Calu3 (cell line): ENCODE measurements at regions not wholly inside any gene's neighbourhood (a gene's known extent, or its start where the extent isn't known, plus 50 kb on each side); places are given as distances from the start of the nearest gene placed in this dataset.

Source experiments
- BruUV-seq: library from RNA; stranded (reverse); fragments of 400-500 nt; replicated peaks from 2 replicates; lab custom pipeline; 2021; lab: Mats Ljungman, UMichigan
- CTCF ChIA-PET: fragments of 300-600 bp; sonication (Branson Sonifier 250); formaldehyde crosslinking; loops from one replicate; lab custom pipeline; 2022; ENCODE audit warnings: antibody characterized with exemption; lab: Charles Lee
- DNase-seq: peaks from one replicate; pipeline ENCODE4 v3.0.0; 2022
- H3K27ac Mint-ChIP-seq: one replicate; pipeline ENCODE4 v1.8.0; 2022; ENCODE audit warnings: mixed read lengths; ENCODE audit not compliant: unreplicated experiment
- H3K27me3 Mint-ChIP-seq: one replicate; pipeline ENCODE4 v1.8.0; 2022; ENCODE audit warnings: mixed read lengths; ENCODE audit not compliant: unreplicated experiment
- H3K36me3 Mint-ChIP-seq: one replicate; pipeline ENCODE4 v1.8.0; 2022; ENCODE audit warnings: mild to moderate bottlenecking, moderate library complexity, mixed read lengths; ENCODE audit not compliant: insufficient read depth, unreplicated experiment
- H3K4me1 Mint-ChIP-seq: one replicate; pipeline ENCODE4 v1.8.0; 2022; ENCODE audit warnings: mild to moderate bottlenecking, low read depth, mixed read lengths; ENCODE audit not compliant: unreplicated experiment
- H3K4me3 Mint-ChIP-seq: one replicate; pipeline ENCODE4 v1.8.0; 2022; ENCODE audit warnings: mild to moderate bottlenecking, low read depth, moderate library complexity, mixed read lengths; ENCODE audit not compliant: unreplicated experiment
- H3K9me3 Mint-ChIP-seq: one replicate; pipeline ENCODE4 v1.8.0; 2022; ENCODE audit warnings: low read depth, mixed read lengths; ENCODE audit not compliant: unreplicated experiment
- intact Hi-C: fragments of 100-400 bp; cut with micrococcal nuclease; formaldehyde crosslinking; loops from one replicate; pipeline ENCODE4 v1.10.0; 2022; ENCODE audit not compliant: unreplicated experiment
- TF ChIP-seq, protein P1 (sequence below): fragments of 200-600 bp; IDR thresholded peaks from one replicate; pipeline ENCODE4 v1.8.0; 2022; ENCODE audit warnings: antibody characterized with exemption; ENCODE audit not compliant: unreplicated experiment

- H3K36me3 Mint-ChIP-seq: no peaks in the 10 kb centered on the region
- no peak for DNase-seq
Observed at GRCh38 chr1:198436276-198436675, 104.2 kb downstream of the ATP6V1G3 start.

GRCh38 chr1:198435056-198435455 lies 105.4 kb downstream of the ATP6V1G3 start:
- DNase-seq: no peak
- H3K36me3 Mint-ChIP-seq: no peaks in the 10 kb centered on the region
- H3K27ac Mint-ChIP-seq: no peak overlapping the region
- CTCF ChIA-PET: no interaction called here
- H3K27me3 Mint-ChIP-seq: no peaks in the 10 kb centered on the region
- TF ChIP-seq, protein P1, sequence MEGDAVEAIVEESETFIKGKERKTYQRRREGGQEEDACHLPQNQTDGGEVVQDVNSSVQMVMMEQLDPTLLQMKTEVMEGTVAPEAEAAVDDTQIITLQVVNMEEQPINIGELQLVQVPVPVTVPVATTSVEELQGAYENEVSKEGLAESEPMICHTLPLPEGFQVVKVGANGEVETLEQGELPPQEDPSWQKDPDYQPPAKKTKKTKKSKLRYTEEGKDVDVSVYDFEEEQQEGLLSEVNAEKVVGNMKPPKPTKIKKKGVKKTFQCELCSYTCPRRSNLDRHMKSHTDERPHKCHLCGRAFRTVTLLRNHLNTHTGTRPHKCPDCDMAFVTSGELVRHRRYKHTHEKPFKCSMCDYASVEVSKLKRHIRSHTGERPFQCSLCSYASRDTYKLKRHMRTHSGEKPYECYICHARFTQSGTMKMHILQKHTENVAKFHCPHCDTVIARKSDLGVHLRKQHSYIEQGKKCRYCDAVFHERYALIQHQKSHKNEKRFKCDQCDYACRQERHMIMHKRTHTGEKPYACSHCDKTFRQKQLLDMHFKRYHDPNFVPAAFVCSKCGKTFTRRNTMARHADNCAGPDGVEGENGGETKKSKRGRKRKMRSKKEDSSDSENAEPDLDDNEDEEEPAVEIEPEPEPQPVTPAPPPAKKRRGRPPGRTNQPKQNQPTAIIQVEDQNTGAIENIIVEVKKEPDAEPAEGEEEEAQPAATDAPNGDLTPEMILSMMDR: no peak
- H3K9me3 Mint-ChIP-seq: peaks cover 8% of the 10 kb centered on the region
- H3K4me1 Mint-ChIP-seq: peaks cover 14% of the 10 kb centered on the region
- no peak overlapping the region for H3K4me3 Mint-ChIP-seq
- intact Hi-C loops: no loop called here
- no TSS peak for BruUV-seq

More at GRCh38 chr1:198436276-198436675, 104.2 kb downstream of the ATP6V1G3 start:
- intact Hi-C loops: no loop called here
- no TSS peak for BruUV-seq
- CTCF ChIA-PET: no interaction called here
- Mint-ChIP-seq H3K9me3 (peaks cover 8% of the 10 kb centered on the region), H3K4me1 (peaks cover 25% of the 10 kb centered on the region), H3K27ac (no peak overlapping the region), H3K27me3 (no peaks in the 10 kb centered on the region), H3K4me3 (no peak overlapping the region)
- TF ChIP-seq, protein P1: no peak

DNA sequence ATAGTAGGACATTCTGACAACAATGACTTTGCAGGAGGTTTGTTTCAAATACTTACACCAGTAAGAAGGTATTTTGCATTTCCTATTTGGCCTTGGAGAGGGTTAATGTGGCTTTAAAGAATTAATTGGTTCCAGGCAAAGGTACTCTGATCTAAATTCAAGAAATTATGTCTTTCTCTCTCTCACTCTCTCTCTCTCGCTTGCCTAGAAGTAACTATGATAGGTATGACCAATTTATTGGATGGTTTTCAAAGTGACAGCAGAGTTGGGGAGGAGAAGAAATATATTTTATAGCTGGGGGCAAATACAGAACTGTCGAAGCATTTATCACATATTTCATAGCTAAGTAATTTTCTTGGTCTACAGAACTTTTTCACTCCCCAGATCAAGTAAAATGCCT lies 116.0 kb downstream of the ATP6V1G3 start:
- intact Hi-C loops: no loop called here
- TF ChIP-seq, protein P1: no peak
- H3K4me3 Mint-ChIP-seq: no peak overlapping the region
- H3K36me3 Mint-ChIP-seq: no peaks in the 10 kb centered on the region
- CTCF ChIA-PET: no interaction called here
- DNase-seq: no peak
- no peaks in the 10 kb centered on the region for H3K9me3 Mint-ChIP-seq
- H3K4me1 Mint-ChIP-seq: no peaks in the 10 kb centered on the region
- BruUV-seq: no TSS peak
- H3K27ac Mint-ChIP-seq: no peak overlapping the region
- H3K27me3 Mint-ChIP-seq: no peaks in the 10 kb centered on the region

- no peak overlapping the region for H3K27ac Mint-ChIP-seq
- CTCF ChIA-PET: no interaction called here
- TF ChIP-seq, protein P1: no peak
Observed at GRCh38 chr1:198423673-198424072, 116.8 kb downstream of the ATP6V1G3 start.

More at GRCh38 chr1:198423673-198424072, 116.8 kb downstream of the ATP6V1G3 start:
- H3K9me3 Mint-ChIP-seq: no peaks in the 10 kb centered on the region
- H3K36me3 Mint-ChIP-seq: no peaks in the 10 kb centered on the region
- H3K4me1 Mint-ChIP-seq: no peaks in the 10 kb centered on the region
- intact Hi-C loops: no loop called here
- no peak for DNase-seq
- BruUV-seq: no TSS peak
- no peak overlapping the region for H3K4me3 Mint-ChIP-seq
- H3K27me3 Mint-ChIP-seq: no peaks in the 10 kb centered on the region
